HG03558 (cell line): ENCODE measurements at regions not wholly inside any gene's neighbourhood (a gene's known extent, or its start where the extent isn't known, plus 50 kb on each side); places are given as distances from the start of the nearest gene placed in this dataset.

ENCODE experiments used
- ATAC-seq: cut with Tn5 transposase; IDR thresholded peaks from one replicate; pipeline ENCODE4 v1.9.1; 2021; ENCODE audit warnings: moderate number of reproducible peaks; ENCODE audit not compliant: unreplicated experiment; ENCODE audit errors: extremely low read depth

GRCh38 chr2:120525056-120526046 is 179.4 kb downstream of the INHBB start:
- no peak for ATAC-seq

GRCh38 chr2:120526047-120526562 is 180.2 kb downstream of the INHBB start:
- ATAC-seq = no peak

GRCh38 chr2:120526997-120527945 is 181.3 kb downstream of the INHBB start:
- no peak for ATAC-seq

- ATAC-seq = no peak
Observed at GRCh38 chr2:120528051-120528692, 182.2 kb downstream of the INHBB start.

GRCh38 chr2:120528693-120529076 is 182.7 kb downstream of the INHBB start:
- ATAC-seq = no peak

- no peak for ATAC-seq
Observed at GRCh38 chr2:120530781-120531180, 184.8 kb downstream of the INHBB start.

- no peak for ATAC-seq
Observed at GRCh38 chr2:120531365-120531764, 185.4 kb downstream of the INHBB start.

GRCh38 chr2:120531863-120532600 is 186.1 kb downstream of the INHBB start:
- no peak for ATAC-seq

GRCh38 chr2:120533625-120534024 is 187.7 kb downstream of the INHBB start:
- ATAC-seq = no peak

- ATAC-seq = no peak
Observed at GRCh38 chr2:120534457-120534856, 188.5 kb downstream of the INHBB start.

GRCh38 chr2:120535081-120535480 is 189.1 kb downstream of the INHBB start:
- ATAC-seq = no peak

- ATAC-seq = no peak
Observed at GRCh38 chr2:120536141-120536540, 190.2 kb downstream of the INHBB start.

GRCh38 chr2:120538691-120539423 is 192.9 kb downstream of the INHBB start:
- no peak for ATAC-seq

- no peak for ATAC-seq
Observed at GRCh38 chr2:120539424-120539936, 193.5 kb downstream of the INHBB start.

GRCh38 chr2:120539937-120540718 is 194.2 kb downstream of the INHBB start:
- ATAC-seq = no peak

GRCh38 chr2:120540719-120541552 is 194.7 kb upstream of the GLI2 start:
- no peak for ATAC-seq

- ATAC-seq = no peak
Observed at GRCh38 chr2:120541553-120541932, 194.1 kb upstream of the GLI2 start.
